HG03457 (cell line): ENCODE measurements at regions not wholly inside any gene's neighbourhood (a gene's known extent, or its start where the extent isn't known, plus 50 kb on each side); places are given as distances from the start of the nearest gene placed in this dataset.

Experiments
- ATAC-seq: cut with Tn5 transposase; IDR thresholded peaks from one replicate; pipeline ENCODE4 v1.9.1; 2021; ENCODE audit warnings: moderate number of reproducible peaks; ENCODE audit not compliant: unreplicated experiment

- ATAC-seq: no peak
These were observed 510.1 kb upstream of the NBEA start for GRCh38 chr13:34431827-34432581.

- ATAC-seq: no peak
These were observed 506.7 kb upstream of the NBEA start for GRCh38 chr13:34435338-34435737.

GRCh38 chr13:34437873-34438272, 504.2 kb upstream of the NBEA start:
- ATAC-seq: no peak

GRCh38 chr13:34452831-34453230, 489.2 kb upstream of the NBEA start:
- no peak for ATAC-seq

GRCh38 chr13:34458756-34459715, 483.0 kb upstream of the NBEA start:
- no peak for ATAC-seq

GRCh38 chr13:34459856-34460255, 482.2 kb upstream of the NBEA start:
- no peak for ATAC-seq

- ATAC-seq: no peak
These were observed 479.2 kb upstream of the NBEA start for GRCh38 chr13:34462843-34463242.

GRCh38 chr13:34464011-34464410, 478.1 kb upstream of the NBEA start:
- ATAC-seq: no peak

GRCh38 chr13:34465423-34465922, 476.6 kb upstream of the NBEA start:
- ATAC-seq: no peak

GRCh38 chr13:34466301-34466700, 475.8 kb upstream of the NBEA start:
- ATAC-seq: no peak

GRCh38 chr13:34467450-34468083, 474.5 kb upstream of the NBEA start:
- ATAC-seq: no peak

GRCh38 chr13:34469196-34469986, 472.7 kb upstream of the NBEA start:
- ATAC-seq: no peak

- ATAC-seq: no peak
These were observed 467.7 kb upstream of the NBEA start for GRCh38 chr13:34474187-34474868.

- no peak for ATAC-seq
These were observed 463.7 kb upstream of the NBEA start for GRCh38 chr13:34478376-34478775.

GRCh38 chr13:34502011-34502410, 440.1 kb upstream of the NBEA start:
- ATAC-seq: no peak

GRCh38 chr13:34502621-34503020, 439.4 kb upstream of the NBEA start:
- no peak for ATAC-seq

- ATAC-seq: no peak
These were observed 435.3 kb upstream of the NBEA start for GRCh38 chr13:34506796-34507195.

GRCh38 chr13:34507630-34508029, 434.4 kb upstream of the NBEA start:
- ATAC-seq: no peak

- no peak for ATAC-seq
These were observed 429.3 kb upstream of the NBEA start for GRCh38 chr13:34512817-34513216.

- ATAC-seq: no peak
These were observed 428.5 kb upstream of the NBEA start for GRCh38 chr13:34513526-34513925.
